HCT116 (cell line): ENCODE measurements at regions not wholly inside any gene's neighbourhood (a gene's known extent, or its start where the extent isn't known, plus 50 kb on each side); places are given as distances from the start of the nearest gene placed in this dataset.
"Not testable (repeated sequence)": the region's sequence is repeated elsewhere in the genome, so short reads cannot be mapped to it uniquely, and the experiment has no call there.

Source experiments
- ATAC-seq: fragments of 200-7000 bp; cut with Tn5 transposase; 2 replicates; pipeline ENCODE4 v1.9.1; 2020; ENCODE audit warnings: mild to moderate bottlenecking, moderate library complexity
- BruUV-seq: library from RNA; stranded (reverse); fragments of 400-500 nt; replicated peaks from 2 replicates; lab custom pipeline; 2021; lab: Mats Ljungman, UMichigan
- CTCF ChIA-PET: fragments of 300-600 bp; sonication (Branson Sonifier 250); formaldehyde crosslinking; loops from one replicate; lab custom pipeline; 2021; ENCODE audit warnings: antibody characterized with exemption; lab: Charles Lee
- POLR2A ChIA-PET: fragments of 300-600, 350-600 bp; sonication (Branson Sonifier 250); formaldehyde crosslinking; loops from one replicate; lab custom pipeline; 2021; ENCODE audit warnings: antibody characterized with exemption; lab: Charles Lee
- RAD21 ChIA-PET, 2 experiments: fragments of 300-600 bp; sonication (Branson Sonifier 250); formaldehyde crosslinking; loops; one replicate each; lab custom pipeline; 2023; ENCODE audit warnings: low total read pairs in 2 of 2; ENCODE audit not compliant: uncharacterized antibody in 2 of 2, unreplicated experiment in 2 of 2, low non-redundant PET in 1 of 2; lab: Charles Lee
- DNase-seq: peaks from one replicate; pipeline ENCODE4 v3.0.0-alpha.2; 2010; ENCODE audit warnings: low read depth, low spot score
- H2AFZ ChIP-seq: fragments of 200-600 bp; shearing (Covaris generic), sonication (generic); 2 replicates; pipeline ENCODE4 v1.6.1; 2017; ENCODE audit warnings: low read depth, mixed run types, mixed read lengths, antibody characterized with exemption, low read length; ENCODE audit not compliant: poor library complexity, severe bottlenecking
- H3K27ac ChIP-seq: 2 replicates; pipeline ENCODE4 v1.5.1; 2012; ENCODE audit warnings: low read depth, low read length
- H3K27me3 ChIP-seq: fragments of 200-600 bp; sonication (generic); 2 replicates; pipeline ENCODE4 v1.6.1; 2016; ENCODE audit warnings: mixed run types, low read length, mixed read lengths; ENCODE audit not compliant: insufficient read depth
- H3K36me3 ChIP-seq, 2 experiments: fragments of 200-500 bp in 1 of 2; fragments of 200-600 bp in 1 of 2; sonication (Bioruptor generic) in 1 of 2; sonication (generic) in 1 of 2; 2 replicates each; pipeline versions ENCODE4 v1.5.1 to v1.6.1; 2014 to 2016; ENCODE audit warnings: low read length in 2 of 2, inconsistent platforms in 1 of 2, mixed read lengths in 1 of 2, mixed run types in 1 of 2; ENCODE audit not compliant: insufficient read depth in 2 of 2, control insufficient read depth in 1 of 2
- H3K4me1 ChIP-seq, 2 experiments: fragments of 200-600 bp in 1 of 2; sonication (generic) in 1 of 2; 2 replicates each; pipeline versions ENCODE4 v1.5.1 to v1.6.1; 2012 to 2017; ENCODE audit warnings: low read length in 2 of 2, inconsistent platforms in 1 of 2, mild to moderate bottlenecking in 1 of 2, mixed read lengths in 1 of 2, mixed run types in 1 of 2, moderate library complexity in 1 of 2; ENCODE audit not compliant: insufficient read depth in 2 of 2, control insufficient read depth in 1 of 2
- H3K4me2 ChIP-seq: fragments of 200-600 bp; sonication (generic); 2 replicates; pipeline ENCODE4 v1.6.1; 2017; ENCODE audit warnings: mixed run types, low read length, mixed read lengths
- H3K4me3 ChIP-seq, 2 experiments: fragments of 200-600 bp in 1 of 2; sonication (generic) in 1 of 2; replicated peaks in 1 of 2; 2 replicates each; pipeline ENCODE4 v1.5.1; 2011 to 2016; ENCODE audit warnings: low read length in 2 of 2, control low read depth in 1 of 2, low read depth in 1 of 2, mild to moderate bottlenecking in 1 of 2, mixed read lengths in 1 of 2, mixed run types in 1 of 2
- H3K79me2 ChIP-seq: fragments of 200-600 bp; sonication (generic); 2 replicates; pipeline ENCODE4 v1.6.1; 2017; ENCODE audit warnings: mild to moderate bottlenecking, mixed run types, low read length, moderate library complexity, mixed read lengths; ENCODE audit not compliant: insufficient read depth
- H3K9ac ChIP-seq: fragments of 200-600 bp; sonication (generic); 2 replicates; pipeline ENCODE4 v1.6.1; 2016; ENCODE audit warnings: low read length, mixed read lengths
- H3K9me2 ChIP-seq: fragments of 200-600 bp; sonication (generic), shearing (Covaris generic); 2 replicates; pipeline ENCODE4 v1.6.1; 2017; ENCODE audit warnings: mixed run types, mild to moderate bottlenecking, moderate library complexity; ENCODE audit not compliant: insufficient read depth
- H3K9me3 ChIP-seq, 2 experiments: fragments of 200-500 bp in 1 of 2; fragments of 200-600 bp in 1 of 2; sonication (Bioruptor generic) in 1 of 2; sonication (generic) in 1 of 2; 2 replicates each; pipeline ENCODE4 v1.6.1; 2014 to 2017; ENCODE audit warnings: low read length in 2 of 2, mixed read lengths in 2 of 2, inconsistent platforms in 1 of 2, low read depth in 1 of 2, mild to moderate bottlenecking in 1 of 2, mixed run types in 1 of 2, moderate library complexity in 1 of 2; ENCODE audit not compliant: control insufficient read depth in 1 of 2, insufficient read depth in 1 of 2
- H4K20me1 ChIP-seq: fragments of 200-600 bp; sonication (generic), shearing (Covaris generic); 2 replicates; pipeline ENCODE4 v1.6.1; 2017; ENCODE audit warnings: mixed run types, mild to moderate bottlenecking, moderate library complexity; ENCODE audit not compliant: insufficient read depth
- MAX ChIP-seq: IDR thresholded peaks from 2 replicates; pipeline ENCODE4 v1.6.1; 2012
- intact Hi-C: fragments of 100-400 bp; cut with micrococcal nuclease; formaldehyde crosslinking; loops from 2 replicates; pipeline ENCODE4 v1.10.0; 2022

GRCh38 chrY:7377091-7377490 lies 465.5 kb upstream of the AMELY start:
- ChIA-PET RAD21 (no interaction called here), CTCF (no interaction called here), POLR2A (no interaction called here)
- Histone ChIP-seq H3K27ac (no peak overlapping the region), H3K79me2 (no peaks in the 10 kb centered on the region), H2AFZ (no peak overlapping the region), H3K4me1 (no peaks in the 10 kb centered on the region), H3K9ac (no peak overlapping the region), H3K4me3 (no peak overlapping the region), H3K4me2 (no peak overlapping the region), H4K20me1 (no peaks in the 10 kb centered on the region), H3K27me3 (no peaks in the 10 kb centered on the region), H3K9me3 (no peaks in the 10 kb centered on the region), H3K36me3 (no peaks in the 10 kb centered on the region), H3K9me2 (no peaks in the 10 kb centered on the region)
- DNase-seq (no peak), ATAC-seq (no peak)
- TF ChIP-seq MAX, result no peak
- intact Hi-C loops, result no loop called here
- no TSS peak for BruUV-seq

GRCh38 chrY:7374485-7374884 lies 462.9 kb upstream of the AMELY start:
- H3K9me2 ChIP-seq, intact Hi-C loops: not testable (repeated sequence)

GRCh38 chrY:7371953-7372352 lies 460.4 kb upstream of the AMELY start:
- H3K9ac ChIP-seq, H3K9me3 ChIP-seq, BruUV-seq, H2AFZ ChIP-seq, H3K4me2 ChIP-seq, DNase-seq, H4K20me1 ChIP-seq, ATAC-seq, H3K79me2 ChIP-seq, POLR2A ChIA-PET, H3K4me3 ChIP-seq, H3K36me3 ChIP-seq, H3K4me1 ChIP-seq, CTCF ChIA-PET, H3K27me3 ChIP-seq, intact Hi-C loops, RAD21 ChIA-PET, H3K9me2 ChIP-seq, H3K27ac ChIP-seq: not testable (repeated sequence)

More at GRCh38 chrY:7374485-7374884, 462.9 kb upstream of the AMELY start:
- DNase-seq, H3K4me1 ChIP-seq, H3K9me3 ChIP-seq, POLR2A ChIA-PET, H3K79me2 ChIP-seq, H4K20me1 ChIP-seq, ATAC-seq, H3K27ac ChIP-seq, H3K9ac ChIP-seq, H3K4me3 ChIP-seq, H2AFZ ChIP-seq, H3K27me3 ChIP-seq, CTCF ChIA-PET, H3K36me3 ChIP-seq, H3K4me2 ChIP-seq, BruUV-seq, RAD21 ChIA-PET: not testable (repeated sequence)

GRCh38 chrY:7371026-7371425 lies 459.5 kb upstream of the AMELY start:
- H3K27ac ChIP-seq, H2AFZ ChIP-seq, RAD21 ChIA-PET, H3K36me3 ChIP-seq, ATAC-seq, POLR2A ChIA-PET, H4K20me1 ChIP-seq, H3K9me2 ChIP-seq, BruUV-seq, DNase-seq, CTCF ChIA-PET, H3K9ac ChIP-seq, H3K4me2 ChIP-seq, H3K27me3 ChIP-seq, H3K79me2 ChIP-seq, H3K9me3 ChIP-seq, H3K4me1 ChIP-seq, H3K4me3 ChIP-seq, intact Hi-C loops: not testable (repeated sequence)
